Activated T-cell treated with anti-CD3 and anti-CD28 coated beads, Interleukin-2, amount 50 U/mL, for 1 hour (primary cell): ENCODE measurements at regions not wholly inside any gene's neighbourhood (a gene's known extent, or its start where the extent isn't known, plus 50 kb on each side); places are given as distances from the start of the nearest gene placed in this dataset.

Experiments used
- DNase-seq: peaks from one replicate; pipeline ENCODE4 v3.0.0-alpha.2; 2020

- no peak for DNase-seq
Observed at GRCh38 chr7:12133865-12134264, 77.2 kb upstream of the TMEM106B start.

GRCh38 chr7:12136523-12136922 lies 74.6 kb upstream of the TMEM106B start:
- DNase-seq, result no peak

- DNase-seq, result no peak
Observed at GRCh38 chr7:12137283-12137682, 73.8 kb upstream of the TMEM106B start.

GRCh38 chr7:12138421-12138820 lies 72.7 kb upstream of the TMEM106B start:
- no peak for DNase-seq

GRCh38 chr7:12139416-12139815 lies 71.7 kb upstream of the TMEM106B start:
- no peak for DNase-seq

- no peak for DNase-seq
Observed at GRCh38 chr7:12146813-12147212, 64.3 kb upstream of the TMEM106B start.

GRCh38 chr7:12152196-12152918 lies 58.7 kb upstream of the TMEM106B start:
- no peak for DNase-seq

- no peak for DNase-seq
Observed at GRCh38 chr7:12154119-12154518, 57.0 kb upstream of the TMEM106B start.

GRCh38 chr7:12157517-12157916 lies 53.6 kb upstream of the TMEM106B start:
- DNase-seq, result no peak

- no peak for DNase-seq
Observed at GRCh38 chr7:12158334-12159060, 52.6 kb upstream of the TMEM106B start.

- DNase-seq, result no peak
Observed at GRCh38 chr7:12161146-12161545, 49.9 kb upstream of the TMEM106B start.
